Kidney epithelial cell (primary cell): ENCODE measurements at regions not wholly inside any gene's neighbourhood (a gene's known extent, or its start where the extent isn't known, plus 50 kb on each side); places are given as distances from the start of the nearest gene placed in this dataset.

Source experiments
- DNase-seq: peaks from one replicate; pipeline ENCODE4 v3.0.0-alpha.2; 2010; ENCODE audit warnings: low read depth
- H3K27me3 ChIP-seq: 2 replicates; pipeline ENCODE4 v1.6.0; 2011; ENCODE audit warnings: low read length; ENCODE audit not compliant: control insufficient read depth, insufficient read depth
- H3K36me3 ChIP-seq: 2 replicates; pipeline ENCODE4 v1.5.1; 2011; ENCODE audit warnings: low read length; ENCODE audit not compliant: control insufficient read depth, insufficient read depth
- H3K4me3 ChIP-seq: 2 replicates; pipeline ENCODE4 v1.5.1; 2011; ENCODE audit warnings: low read depth, mild to moderate bottlenecking, control low read depth, low read length
- TF ChIP-seq, protein P1 (sequence below): IDR thresholded peaks from 2 replicates; pipeline ENCODE4 v1.5.1; 2011; ENCODE audit warnings: mild to moderate bottlenecking, moderate library complexity, low read length, control low read depth, inconsistent platforms; ENCODE audit not compliant: insufficient read depth, poor library complexity, severe bottlenecking

DNA sequence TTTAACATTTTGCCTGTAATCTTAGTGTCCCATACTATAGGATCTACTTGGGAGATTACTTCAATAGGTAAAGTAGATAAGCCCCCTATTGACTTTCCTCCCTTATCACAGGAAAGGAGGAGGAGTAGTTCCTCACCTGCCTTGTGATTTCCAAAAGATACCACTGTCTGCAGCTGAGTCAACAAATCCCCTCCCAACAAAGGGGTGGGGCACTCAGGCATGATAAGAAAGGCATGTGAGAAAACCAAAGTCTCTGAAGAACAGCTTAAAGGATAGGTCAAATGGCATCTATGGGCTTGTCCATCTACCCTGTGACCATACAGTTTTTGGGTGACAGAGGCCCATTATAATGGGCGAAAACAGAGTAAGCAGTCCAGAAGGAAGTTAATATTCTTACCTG is 71.3 kb upstream of the WNT7A start:
- H3K4me3 ChIP-seq: no peak overlapping the region
- no peak for DNase-seq
- TF ChIP-seq, protein P1, sequence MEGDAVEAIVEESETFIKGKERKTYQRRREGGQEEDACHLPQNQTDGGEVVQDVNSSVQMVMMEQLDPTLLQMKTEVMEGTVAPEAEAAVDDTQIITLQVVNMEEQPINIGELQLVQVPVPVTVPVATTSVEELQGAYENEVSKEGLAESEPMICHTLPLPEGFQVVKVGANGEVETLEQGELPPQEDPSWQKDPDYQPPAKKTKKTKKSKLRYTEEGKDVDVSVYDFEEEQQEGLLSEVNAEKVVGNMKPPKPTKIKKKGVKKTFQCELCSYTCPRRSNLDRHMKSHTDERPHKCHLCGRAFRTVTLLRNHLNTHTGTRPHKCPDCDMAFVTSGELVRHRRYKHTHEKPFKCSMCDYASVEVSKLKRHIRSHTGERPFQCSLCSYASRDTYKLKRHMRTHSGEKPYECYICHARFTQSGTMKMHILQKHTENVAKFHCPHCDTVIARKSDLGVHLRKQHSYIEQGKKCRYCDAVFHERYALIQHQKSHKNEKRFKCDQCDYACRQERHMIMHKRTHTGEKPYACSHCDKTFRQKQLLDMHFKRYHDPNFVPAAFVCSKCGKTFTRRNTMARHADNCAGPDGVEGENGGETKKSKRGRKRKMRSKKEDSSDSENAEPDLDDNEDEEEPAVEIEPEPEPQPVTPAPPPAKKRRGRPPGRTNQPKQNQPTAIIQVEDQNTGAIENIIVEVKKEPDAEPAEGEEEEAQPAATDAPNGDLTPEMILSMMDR: no peak
- H3K27me3 ChIP-seq: no peaks in the 10 kb centered on the region
- no peaks in the 10 kb centered on the region for H3K36me3 ChIP-seq

DNA sequence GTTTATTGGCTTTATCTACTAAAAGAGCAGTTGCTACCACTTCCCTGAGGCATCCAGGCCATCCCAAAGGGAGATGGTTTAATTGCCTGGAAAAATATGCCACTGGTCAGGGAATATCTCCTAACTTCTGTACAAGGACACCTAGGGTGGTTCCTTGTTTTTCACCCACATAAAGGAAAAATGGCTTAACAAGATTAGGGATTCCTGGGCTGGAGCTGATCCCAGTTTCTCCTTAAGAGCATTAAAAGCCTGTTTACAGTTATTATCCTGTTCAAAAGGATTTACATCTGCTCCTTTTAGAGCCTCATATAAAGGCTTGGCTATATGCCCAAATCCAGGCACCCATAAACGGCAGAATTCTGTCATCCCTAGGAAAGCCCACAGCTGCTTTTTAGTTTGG is 70.2 kb upstream of the WNT7A start:
- H3K36me3 ChIP-seq: no peaks in the 10 kb centered on the region
- no peak for DNase-seq
- TF ChIP-seq, protein P1: no peak
- no peaks in the 10 kb centered on the region for H3K27me3 ChIP-seq
- no peak overlapping the region for H3K4me3 ChIP-seq

DNA sequence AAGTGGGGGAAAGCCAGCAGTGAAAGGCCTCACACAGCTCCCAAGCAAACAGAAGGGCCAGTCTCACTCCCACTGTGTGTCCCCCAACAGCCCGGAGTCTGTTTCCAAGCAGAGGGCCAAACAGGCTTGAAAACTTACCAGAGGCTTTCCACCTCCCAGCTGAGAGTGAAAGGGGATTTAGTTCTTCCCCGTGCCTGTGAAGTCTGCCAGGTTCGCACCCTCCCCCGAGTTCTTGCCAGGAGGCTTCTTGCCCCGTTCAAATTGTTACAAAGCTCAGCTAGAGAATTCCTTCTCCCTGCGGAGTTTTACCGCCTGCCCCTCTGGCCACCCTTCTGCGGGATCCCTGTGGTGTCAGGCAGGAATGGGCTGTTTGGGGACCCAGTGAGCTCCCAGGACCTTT is 68.0 kb upstream of the WNT7A start:
- Histone ChIP-seq H3K27me3 (no peaks in the 10 kb centered on the region), H3K4me3 (no peak overlapping the region), H3K36me3 (no peaks in the 10 kb centered on the region)
- DNase-seq: no peak
- TF ChIP-seq, protein P1: no peak

DNA sequence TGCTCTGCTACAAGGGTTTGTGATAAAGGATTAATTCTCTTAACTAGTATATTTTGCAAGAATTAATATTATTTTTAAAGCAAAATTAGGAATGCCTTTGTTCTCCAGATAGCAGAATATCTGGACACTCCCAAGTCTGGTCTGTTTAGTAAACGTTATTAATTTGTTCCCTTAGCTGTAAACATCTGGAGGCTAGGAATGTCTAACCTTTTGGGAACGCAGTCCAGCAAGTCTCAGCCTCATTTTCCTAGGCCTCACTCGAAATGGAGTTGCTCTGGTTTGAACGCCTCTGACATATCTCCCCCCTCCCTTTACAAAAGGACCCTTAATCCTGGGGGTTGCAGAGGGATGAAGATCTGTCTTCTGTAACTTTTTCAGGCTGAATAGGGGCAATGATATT is 59.3 kb upstream of the WNT7A start:
- TF ChIP-seq, protein P1: no peak
- DNase-seq: no peak

DNA sequence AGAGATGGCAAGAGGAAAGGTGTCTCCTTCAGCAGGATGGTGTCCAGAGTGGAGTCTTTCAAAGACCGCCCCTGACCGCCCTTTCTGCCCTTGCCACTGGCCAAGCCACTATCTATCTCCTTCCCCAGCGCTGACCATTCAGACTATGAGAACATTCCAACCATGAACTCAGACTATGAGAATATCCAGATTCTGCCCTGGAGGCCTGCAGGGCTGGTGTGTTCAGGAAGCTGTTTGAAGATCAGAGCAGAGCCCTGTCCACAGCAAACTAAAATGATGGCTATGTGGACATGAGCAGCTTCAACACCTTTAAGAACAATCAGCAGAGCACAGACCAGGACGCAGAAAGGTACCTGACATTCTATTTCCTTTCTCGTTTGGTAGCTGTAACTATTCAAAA is 57.3 kb upstream of the WNT7A start:
- peaks cover 2% of the 10 kb centered on the region for H3K27me3 ChIP-seq
- H3K4me3 ChIP-seq: no peak overlapping the region
- TF ChIP-seq, protein P1: no peak
- no peak for DNase-seq
- no peaks in the 10 kb centered on the region for H3K36me3 ChIP-seq

More for the DNA sequence above, 59.3 kb upstream of the WNT7A start:
- H3K27me3 ChIP-seq: no peaks in the 10 kb centered on the region
- H3K36me3 ChIP-seq: no peaks in the 10 kb centered on the region
- no peak overlapping the region for H3K4me3 ChIP-seq

DNA sequence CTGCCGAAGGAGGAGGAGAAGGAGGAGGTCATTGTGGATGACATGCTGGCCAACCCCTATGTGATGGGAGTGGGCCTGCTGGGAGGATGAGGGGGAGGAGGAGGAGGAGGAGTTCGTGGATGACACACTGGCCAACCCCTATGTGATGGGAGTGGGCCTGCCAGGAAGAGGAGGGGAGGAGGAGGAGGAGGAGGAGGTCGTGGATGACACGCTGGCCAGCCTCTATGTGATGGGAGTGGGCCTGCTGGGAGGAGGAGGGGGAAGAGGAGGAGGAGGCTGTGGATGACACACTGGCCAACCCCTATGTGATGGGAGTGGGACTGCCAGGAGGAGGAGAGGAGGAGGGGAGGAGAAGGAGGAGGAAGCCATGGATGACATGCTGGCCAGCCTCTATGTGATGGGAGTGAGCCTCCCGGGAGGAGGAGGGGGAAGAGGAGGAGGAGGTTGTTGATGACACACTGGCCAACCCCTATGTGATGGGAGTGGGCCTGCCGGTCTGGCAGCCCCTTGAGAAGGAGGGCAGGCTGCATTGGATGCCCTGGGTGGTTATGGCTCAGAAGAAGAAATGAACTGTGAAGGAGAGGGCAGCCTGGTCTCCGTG is 55.7 kb upstream of the WNT7A start:
- TF ChIP-seq, protein P1: no peak
- no peaks in the 10 kb centered on the region for H3K36me3 ChIP-seq
- DNase-seq: no peak
- H3K27me3 ChIP-seq: peaks cover 2% of the 10 kb centered on the region
- H3K4me3 ChIP-seq: no peak overlapping the region
